Lower leg skin (tissue), 3 donors: ENCODE measurements at regions not wholly inside any gene's neighbourhood (a gene's known extent, or its start where the extent isn't known, plus 50 kb on each side); places are given as distances from the start of the nearest gene placed in this dataset.

ENCODE experiments used
- CTCF ChIP-seq, 3 donors: fragments of 450-650 bp; IDR thresholded peaks; one replicate each; pipeline ENCODE4 v1.5.1; 2016; ENCODE audit warnings: antibody characterized with exemption in 3 of 3, mild to moderate bottlenecking in 3 of 3, moderate library complexity in 2 of 3
- POLR2A ChIP-seq, 2 donors: fragments of 450-650 bp; IDR thresholded peaks; one replicate each; pipeline ENCODE4 v1.6.1; 2016 to 2017; ENCODE audit warnings: antibody characterized with exemption in 2 of 2, mild to moderate bottlenecking in 1 of 2, moderate library complexity in 1 of 2

GRCh38 chr3:73738711-73739110 lies 114.0 kb upstream of the PDZRN3 start:
- TF ChIP-seq CTCF (IDR thresholded peaks at IDR 0.05) = no peak
- TF ChIP-seq POLR2A (IDR thresholded peaks at IDR 0.05) = no peak
